ENCODE measurements at regions not wholly inside any gene's neighbourhood (a gene's known extent, or its start where the extent isn't known, plus 50 kb on each side); places are given as distances from the start of the nearest gene placed in this dataset.

DNA sequence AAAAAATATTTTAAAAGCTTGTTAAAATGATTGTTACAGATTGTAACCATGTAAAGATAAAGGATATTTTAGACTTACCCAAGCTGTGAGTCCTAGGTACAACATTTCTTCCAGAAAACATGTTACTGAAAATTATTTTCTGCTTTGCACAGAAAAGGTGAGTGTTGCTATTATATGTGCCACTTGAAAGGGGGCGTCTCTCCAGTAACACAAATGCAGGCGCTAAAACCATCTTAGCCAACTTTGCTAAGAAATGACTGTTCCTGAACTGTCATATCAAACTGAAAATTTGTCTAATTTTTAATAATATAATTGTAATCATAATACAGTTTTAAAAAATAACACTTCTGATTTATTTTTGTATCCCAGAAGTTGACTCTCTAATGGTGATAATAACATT is 75.6 kb upstream of the KRAS start:
- H3K36me3 Mint-ChIP-seq (ENCODE audit: low read depth, unreplicated experiment) = no peaks in the 10 kb centered on the region
- Histone ChIP-seq H2AFZ (ENCODE audit: low read depth, low read length) (no peak overlapping the region), H3K27me3 (ENCODE audit: insufficient read depth, low read length) (no peaks in the 10 kb centered on the region), H4K20me1 (ENCODE audit: insufficient read depth, low read length) (no peaks in the 10 kb centered on the region), H3K36me3 (ENCODE audit: insufficient read depth, low read length) (no peaks in the 10 kb centered on the region), H3K9ac (ENCODE audit: low read length) (no peak overlapping the region), H3K79me2 (ENCODE audit: insufficient read depth, low read length) (no peaks in the 10 kb centered on the region), H3K4me3 (ENCODE audit: insufficient read depth, low read depth, low read length) (no peak overlapping the region), H3K27ac (ENCODE audit: low read depth, low read length) (no peak overlapping the region), H3K9me3 (ENCODE audit: insufficient read depth, low read depth, low read length) (no peaks in the 10 kb centered on the region), H3K4me2 (ENCODE audit: low read length) (no peak overlapping the region), H3K4me1 (ENCODE audit: insufficient read depth, low read length) (peaks cover 16% of the 10 kb centered on the region)
- peaks cover 3% of the 10 kb centered on the region for H3K27me3 Mint-ChIP-seq (ENCODE audit: low read depth, unreplicated experiment)
- H3K4me3 Mint-ChIP-seq (ENCODE audit: unreplicated experiment) = no peak overlapping the region
- H3K27ac Mint-ChIP-seq (ENCODE audit: unreplicated experiment) = no peak overlapping the region
- FAIRE-seq (no peak), DNase-seq (ENCODE audit: low read depth) (no peak)
- peaks cover 18% of the 10 kb centered on the region for H3K4me1 Mint-ChIP-seq (ENCODE audit: low read depth, unreplicated experiment)
- no peak for TF ChIP-seq EZH2 (IDR thresholded peaks at IDR 0.05; ENCODE audit: insufficient read depth, low read length)
- TF ChIP-seq, protein P1, sequence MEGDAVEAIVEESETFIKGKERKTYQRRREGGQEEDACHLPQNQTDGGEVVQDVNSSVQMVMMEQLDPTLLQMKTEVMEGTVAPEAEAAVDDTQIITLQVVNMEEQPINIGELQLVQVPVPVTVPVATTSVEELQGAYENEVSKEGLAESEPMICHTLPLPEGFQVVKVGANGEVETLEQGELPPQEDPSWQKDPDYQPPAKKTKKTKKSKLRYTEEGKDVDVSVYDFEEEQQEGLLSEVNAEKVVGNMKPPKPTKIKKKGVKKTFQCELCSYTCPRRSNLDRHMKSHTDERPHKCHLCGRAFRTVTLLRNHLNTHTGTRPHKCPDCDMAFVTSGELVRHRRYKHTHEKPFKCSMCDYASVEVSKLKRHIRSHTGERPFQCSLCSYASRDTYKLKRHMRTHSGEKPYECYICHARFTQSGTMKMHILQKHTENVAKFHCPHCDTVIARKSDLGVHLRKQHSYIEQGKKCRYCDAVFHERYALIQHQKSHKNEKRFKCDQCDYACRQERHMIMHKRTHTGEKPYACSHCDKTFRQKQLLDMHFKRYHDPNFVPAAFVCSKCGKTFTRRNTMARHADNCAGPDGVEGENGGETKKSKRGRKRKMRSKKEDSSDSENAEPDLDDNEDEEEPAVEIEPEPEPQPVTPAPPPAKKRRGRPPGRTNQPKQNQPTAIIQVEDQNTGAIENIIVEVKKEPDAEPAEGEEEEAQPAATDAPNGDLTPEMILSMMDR (IDR thresholded peaks at IDR 0.05; ENCODE audit: insufficient read depth, low read depth, low read length) = no peak
- H3K9me3 Mint-ChIP-seq (ENCODE audit: unreplicated experiment) = no peaks in the 10 kb centered on the region

DNA sequence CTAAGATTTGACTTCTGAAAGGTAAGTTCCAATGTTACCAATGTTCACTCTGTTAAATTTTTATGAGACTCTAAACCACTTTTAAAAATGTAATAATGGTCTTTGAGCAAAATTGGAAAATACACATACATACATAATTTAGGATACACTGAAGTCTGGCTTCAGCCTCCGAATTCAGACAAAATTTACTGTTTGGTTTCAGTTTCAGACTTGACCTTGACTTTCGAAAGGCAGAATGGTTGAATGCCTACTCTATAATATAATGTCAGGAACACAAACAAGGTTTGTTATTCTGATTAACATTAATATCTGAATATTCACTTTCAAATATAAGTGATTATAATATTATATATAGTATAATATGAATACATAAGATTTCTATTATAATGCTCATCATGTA is 74.1 kb upstream of the KRAS start:
- H3K36me3 ChIP-seq (ENCODE audit: insufficient read depth, low read length) = no peaks in the 10 kb centered on the region
- no peak overlapping the region for H3K27ac ChIP-seq (ENCODE audit: low read depth, low read length)
- no peak for TF ChIP-seq EZH2 (IDR thresholded peaks at IDR 0.05; ENCODE audit: insufficient read depth, low read length)
- TF ChIP-seq, protein P1 (IDR thresholded peaks at IDR 0.05; ENCODE audit: insufficient read depth, low read depth, low read length) = no peak
- no peaks in the 10 kb centered on the region for H3K36me3 Mint-ChIP-seq (ENCODE audit: low read depth, unreplicated experiment)
- H3K27me3 ChIP-seq (ENCODE audit: insufficient read depth, low read length) = no peaks in the 10 kb centered on the region
- no peaks in the 10 kb centered on the region for H3K27me3 Mint-ChIP-seq (ENCODE audit: low read depth, unreplicated experiment)
- no peak overlapping the region for H3K9ac ChIP-seq (ENCODE audit: low read length)
- DNase-seq (ENCODE audit: low read depth) (no peak), FAIRE-seq (no peak)
- H3K27ac Mint-ChIP-seq (ENCODE audit: unreplicated experiment) = no peak overlapping the region
- H2AFZ ChIP-seq (ENCODE audit: low read depth, low read length) = no peak overlapping the region
- H3K4me1 Mint-ChIP-seq (ENCODE audit: low read depth, unreplicated experiment) = peaks cover 18% of the 10 kb centered on the region
- no peak overlapping the region for H3K4me2 ChIP-seq (ENCODE audit: low read length)
- H3K4me3 Mint-ChIP-seq (ENCODE audit: unreplicated experiment) = no peak overlapping the region
- no peaks in the 10 kb centered on the region for H3K9me3 ChIP-seq (ENCODE audit: insufficient read depth, low read depth, low read length)
- H3K4me1 ChIP-seq (ENCODE audit: insufficient read depth, low read length) = peaks cover 16% of the 10 kb centered on the region
- no peaks in the 10 kb centered on the region for H4K20me1 ChIP-seq (ENCODE audit: insufficient read depth, low read length)
- H3K4me3 ChIP-seq (ENCODE audit: insufficient read depth, low read depth, low read length) = no peak overlapping the region
- no peaks in the 10 kb centered on the region for H3K79me2 ChIP-seq (ENCODE audit: insufficient read depth, low read length)
- no peaks in the 10 kb centered on the region for H3K9me3 Mint-ChIP-seq (ENCODE audit: unreplicated experiment)

DNA sequence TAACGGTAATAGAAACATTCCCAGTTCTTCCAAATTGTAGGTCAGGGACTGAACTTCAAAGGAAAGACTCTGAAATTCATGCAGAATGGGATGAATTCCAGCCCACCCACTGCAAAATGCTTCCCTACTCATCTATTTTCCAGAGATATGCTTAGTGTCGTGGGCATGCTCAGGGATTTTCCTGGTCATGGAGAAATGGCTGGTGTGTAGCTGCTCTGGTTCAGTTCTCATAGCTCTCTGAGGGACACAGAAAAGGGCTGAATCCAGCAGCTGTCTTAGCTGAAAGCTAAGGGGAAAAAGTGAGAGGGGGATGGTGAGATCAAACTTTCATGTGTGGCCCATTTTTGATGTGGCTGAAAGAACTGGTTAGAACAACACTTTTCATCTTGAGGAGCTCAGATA is 72.9 kb upstream of the KRAS start:
- peak overlapping the region; percentile 46 for H3K27ac ChIP-seq (ENCODE audit: low read depth, low read length)
- TF ChIP-seq, protein P1 (IDR thresholded peaks at IDR 0.05; ENCODE audit: insufficient read depth, low read depth, low read length) = no peak
- no peak for TF ChIP-seq EZH2 (IDR thresholded peaks at IDR 0.05; ENCODE audit: insufficient read depth, low read length)
- H3K4me1 Mint-ChIP-seq (ENCODE audit: low read depth, unreplicated experiment) = peaks cover 18% of the 10 kb centered on the region
- no peaks in the 10 kb centered on the region for H3K27me3 ChIP-seq (ENCODE audit: insufficient read depth, low read length)
- no peak overlapping the region for H3K4me3 Mint-ChIP-seq (ENCODE audit: unreplicated experiment)
- H3K4me3 ChIP-seq (ENCODE audit: insufficient read depth, low read depth, low read length) = no peak overlapping the region
- DNase-seq (ENCODE audit: low read depth) = peak; percentile 92
- H4K20me1 ChIP-seq (ENCODE audit: insufficient read depth, low read length) = no peaks in the 10 kb centered on the region
- no peak overlapping the region for H3K27ac Mint-ChIP-seq (ENCODE audit: unreplicated experiment)
- no peak overlapping the region for H3K9ac ChIP-seq (ENCODE audit: low read length)
- no peaks in the 10 kb centered on the region for H3K36me3 Mint-ChIP-seq (ENCODE audit: low read depth, unreplicated experiment)
- H3K9me3 Mint-ChIP-seq (ENCODE audit: unreplicated experiment) = no peaks in the 10 kb centered on the region
- no peaks in the 10 kb centered on the region for H3K27me3 Mint-ChIP-seq (ENCODE audit: low read depth, unreplicated experiment)
- peak overlapping the region; percentile 68 for H3K4me2 ChIP-seq (ENCODE audit: low read length)
- no peaks in the 10 kb centered on the region for H3K79me2 ChIP-seq (ENCODE audit: insufficient read depth, low read length)
- H3K4me1 ChIP-seq (ENCODE audit: insufficient read depth, low read length) = peaks cover 16% of the 10 kb centered on the region
- FAIRE-seq = peak; percentile 56
- no peaks in the 10 kb centered on the region for H3K9me3 ChIP-seq (ENCODE audit: insufficient read depth, low read depth, low read length)
- peak overlapping the region; percentile 12 for H2AFZ ChIP-seq (ENCODE audit: low read depth, low read length)
- no peaks in the 10 kb centered on the region for H3K36me3 ChIP-seq (ENCODE audit: insufficient read depth, low read length)
